H1 (cell line): ENCODE measurements at regions not wholly inside any gene's neighbourhood (a gene's known extent, or its start where the extent isn't known, plus 50 kb on each side); places are given as distances from the start of the nearest gene placed in this dataset.

Source experiments
- ASH2L ChIP-seq: fragments of 200-600, 300-600 bp; sonication (generic); IDR thresholded peaks from one replicate; pipeline ENCODE4 v1.7.1; 2017; ENCODE audit warnings: low read length
- ATF3 ChIP-seq: IDR thresholded peaks from 2 replicates; pipeline ENCODE4 v1.6.1; 2011; ENCODE audit warnings: low read depth, mild to moderate bottlenecking, low read length; ENCODE audit not compliant: insufficient read depth
- CHD2 ChIP-seq: IDR thresholded peaks from 2 replicates; pipeline ENCODE4 v1.6.1; 2012; ENCODE audit warnings: low read length, improper control_type of control experiment
- CHD7 ChIP-seq: fragments of 300-600 bp; sonication (generic); IDR thresholded peaks from 2 replicates; pipeline ENCODE4 v1.7.1; 2012; ENCODE audit warnings: low read length, moderate library complexity, mild to moderate bottlenecking, inconsistent platforms; ENCODE audit not compliant: insufficient replicate concordance

GRCh38 chr10:28910956-28911355 is 233.6 kb downstream of the BAMBI start (continued):
- TF ChIP-seq ATF3 (no peak), CHD7 (no peak), CHD2 (no peak), ASH2L (no peak)
